UCSD-AML1 (cell line): ENCODE measurements at regions not wholly inside any gene's neighbourhood (a gene's known extent, or its start where the extent isn't known, plus 50 kb on each side); places are given as distances from the start of the nearest gene placed in this dataset.

ENCODE experiments used
- DNase-seq: peaks from one replicate; lab custom pipeline; 2025; ENCODE audit not compliant: unreplicated experiment; lab: John Stamatoyannopoulos, UW

GRCh38 chr3:17811646-17812045 is 69.2 kb upstream of the TBC1D5 start:
- no peak for DNase-seq

GRCh38 chr3:17810759-17811158 is 68.3 kb upstream of the TBC1D5 start:
- DNase-seq: no peak

GRCh38 chr3:17808994-17809393 is 66.6 kb upstream of the TBC1D5 start:
- DNase-seq: no peak

- no peak for DNase-seq
These were observed 64.4 kb upstream of the TBC1D5 start for GRCh38 chr3:17806876-17807275.

GRCh38 chr3:17806201-17806600 is 63.8 kb upstream of the TBC1D5 start:
- no peak for DNase-seq

DNA sequence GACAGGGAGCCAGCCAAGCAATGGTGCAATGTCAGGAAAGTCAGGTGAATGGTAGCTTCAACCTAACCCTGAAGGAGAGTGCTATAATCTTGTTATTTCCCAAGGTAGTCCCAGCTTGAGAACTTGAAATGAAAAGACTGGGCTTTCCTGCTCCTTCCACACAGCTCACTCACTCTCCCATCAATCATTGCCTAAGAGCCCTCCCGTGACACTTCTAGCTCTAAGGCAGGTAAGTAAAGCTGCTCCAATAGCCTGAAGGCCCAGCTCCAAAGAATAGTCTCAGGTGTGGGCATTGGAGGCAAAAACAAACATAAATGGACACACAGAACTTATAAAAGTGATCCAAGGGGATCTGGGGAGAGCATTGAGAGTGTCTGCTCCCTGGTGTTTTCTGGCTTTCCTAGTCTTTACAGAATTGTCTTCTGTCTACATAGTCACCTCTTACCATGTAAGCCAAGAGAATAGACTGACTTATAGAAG is 63.1 kb upstream of the TBC1D5 start:
- no peak for DNase-seq

- DNase-seq: peak; percentile 11
These were observed 60.5 kb upstream of the TBC1D5 start for GRCh38 chr3:17802950-17803349.

DNA sequence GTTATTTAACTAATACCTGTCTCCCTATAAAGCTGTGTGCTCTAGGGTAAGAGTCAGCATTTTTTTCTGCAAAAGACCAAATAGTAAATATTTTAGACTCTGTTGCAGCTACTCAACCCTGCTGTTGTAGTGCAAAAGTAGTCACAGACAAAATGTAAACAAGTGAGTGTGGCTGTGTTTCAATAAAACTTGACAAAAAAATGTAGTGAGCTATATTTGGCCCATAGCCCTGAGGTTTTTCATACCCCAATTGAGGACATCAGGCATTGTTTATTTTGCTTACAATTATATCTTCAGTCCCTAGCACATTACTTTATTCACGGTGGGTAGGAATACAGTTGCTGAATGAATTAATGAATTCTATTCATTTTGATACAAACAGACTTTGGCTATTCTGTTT is 58.7 kb upstream of the TBC1D5 start:
- no peak for DNase-seq

GRCh38 chr3:17800232-17800631 is 57.8 kb upstream of the TBC1D5 start:
- no peak for DNase-seq

- no peak for DNase-seq
These were observed 56.9 kb upstream of the TBC1D5 start for GRCh38 chr3:17799312-17799711.

DNA sequence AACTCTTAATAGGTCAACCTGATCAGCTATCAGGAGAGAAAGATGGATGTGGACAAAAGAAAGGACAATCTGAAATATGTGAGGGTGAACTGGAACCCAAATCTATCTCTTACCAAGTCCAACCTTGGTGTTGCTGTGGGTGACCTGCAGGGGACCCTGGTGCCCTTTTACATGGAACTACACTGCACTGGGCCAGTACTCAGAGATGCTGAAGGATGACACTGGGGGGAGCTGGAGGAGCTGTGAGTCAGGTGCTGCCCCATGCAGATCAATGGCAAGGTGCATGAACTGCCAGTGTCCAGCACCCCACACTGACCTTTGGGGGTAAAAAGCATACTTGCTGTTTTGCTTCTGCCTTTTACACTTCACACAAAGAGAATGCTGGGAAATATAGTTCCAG is 55.6 kb upstream of the TBC1D5 start:
- DNase-seq: no peak

DNA sequence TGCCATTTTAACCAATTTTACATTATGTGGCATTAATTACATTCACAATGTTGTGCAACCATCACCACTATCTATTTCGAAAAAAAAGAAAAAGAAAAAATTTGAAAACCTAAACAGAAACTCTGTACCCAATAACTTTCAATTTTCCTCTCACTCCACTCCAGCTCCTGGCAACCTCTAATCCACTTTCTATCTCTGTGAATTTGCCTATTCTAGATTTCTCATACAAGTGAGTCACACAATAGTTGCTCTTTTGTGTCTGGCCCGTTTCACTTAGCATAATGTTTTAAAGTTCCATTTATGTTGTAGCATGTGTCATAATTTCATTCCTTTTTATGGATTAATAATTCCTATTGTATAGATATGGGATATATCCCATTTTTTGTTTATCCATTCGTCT is 53.3 kb upstream of the TBC1D5 start:
- DNase-seq: no peak

DNA sequence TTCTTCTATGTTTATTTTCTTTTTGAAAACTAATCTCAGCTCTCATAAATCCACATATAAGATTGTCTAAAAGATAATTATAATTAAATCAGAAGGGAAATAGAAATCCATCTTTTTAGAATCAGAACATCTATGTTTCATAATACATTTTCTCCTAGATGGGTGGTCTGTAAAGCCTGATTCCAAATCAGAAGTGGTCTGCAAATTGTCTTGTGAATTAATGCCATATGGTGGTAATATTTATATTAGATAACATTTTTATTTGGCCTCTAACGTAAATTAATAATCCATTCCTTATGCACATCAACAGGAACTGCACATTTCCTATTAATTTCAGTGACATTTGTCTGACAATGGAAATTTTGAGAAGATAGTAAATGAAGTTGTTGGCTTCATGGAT is 52.8 kb upstream of the TBC1D5 start:
- DNase-seq: no peak

DNA sequence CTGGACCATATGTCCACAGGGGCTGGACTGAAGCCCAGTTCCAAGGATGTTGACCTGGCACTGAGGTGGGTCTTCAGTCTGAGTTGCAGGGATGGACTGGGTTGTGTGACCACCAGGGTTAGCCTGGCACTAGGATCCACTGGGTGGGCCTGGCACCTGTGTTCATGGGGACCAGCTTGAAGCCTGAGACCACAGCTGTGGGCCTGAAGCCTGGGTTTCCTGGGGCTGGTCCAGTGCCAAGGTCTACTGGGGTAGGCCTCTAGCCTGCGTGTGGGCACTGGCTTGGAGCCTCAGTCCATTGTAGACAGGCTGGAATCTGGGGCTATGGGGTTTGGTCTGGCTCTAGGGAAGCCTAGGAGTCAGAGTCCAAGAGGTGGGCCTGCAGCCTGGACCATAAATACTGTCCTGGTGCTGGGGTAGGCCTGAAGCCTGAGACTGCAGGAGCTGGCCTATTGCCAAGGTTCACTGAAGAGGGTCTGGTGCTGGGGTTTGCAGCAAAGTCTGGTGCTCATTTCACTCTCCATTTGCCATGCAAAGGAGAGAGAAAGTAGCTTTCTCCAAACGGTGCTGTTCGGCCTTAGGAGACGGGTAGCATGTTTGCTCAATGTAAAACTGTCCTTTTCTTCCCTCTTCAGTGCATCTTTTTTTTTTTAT is 51.2 kb upstream of the TBC1D5 start:
- DNase-seq: no peak
